ELR (cell line): ENCODE measurements at regions not wholly inside any gene's neighbourhood (a gene's known extent, or its start where the extent isn't known, plus 50 kb on each side); places are given as distances from the start of the nearest gene placed in this dataset.
"Not testable (repeated sequence)": the region's sequence is repeated elsewhere in the genome, so short reads cannot be mapped to it uniquely, and the experiment has no call there.

Experiments
- DNase-seq: peaks from one replicate; pipeline ENCODE4 v3.0.0-alpha.2; 2015; ENCODE audit warnings: low read depth

GRCh38 chr3:127046690-127047089, 63.8 kb downstream of the PLXNA1 start:
- not testable (repeated sequence) for DNase-seq

DNA sequence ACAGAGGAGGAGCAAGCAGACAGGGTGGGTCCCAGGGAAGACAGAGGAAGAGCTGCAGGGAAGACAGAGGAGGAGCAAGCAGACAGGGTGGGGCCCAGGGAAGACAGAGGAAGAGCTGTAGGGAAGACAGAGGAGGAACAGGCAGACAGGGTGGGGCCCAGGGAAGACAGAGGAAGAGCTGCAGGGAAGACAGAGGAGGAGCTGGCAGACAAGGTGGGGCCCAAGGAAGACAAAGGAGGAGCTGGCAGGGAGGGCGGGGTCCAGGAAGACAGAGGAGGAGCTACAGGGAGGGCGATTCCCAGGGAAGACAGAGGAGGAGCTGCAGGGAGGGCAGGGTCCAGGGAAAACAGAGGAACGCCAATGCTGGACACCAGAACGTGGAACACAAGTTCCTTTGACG, 66.5 kb downstream of the PLXNA1 start:
- peak; percentile 8 for DNase-seq

DNA sequence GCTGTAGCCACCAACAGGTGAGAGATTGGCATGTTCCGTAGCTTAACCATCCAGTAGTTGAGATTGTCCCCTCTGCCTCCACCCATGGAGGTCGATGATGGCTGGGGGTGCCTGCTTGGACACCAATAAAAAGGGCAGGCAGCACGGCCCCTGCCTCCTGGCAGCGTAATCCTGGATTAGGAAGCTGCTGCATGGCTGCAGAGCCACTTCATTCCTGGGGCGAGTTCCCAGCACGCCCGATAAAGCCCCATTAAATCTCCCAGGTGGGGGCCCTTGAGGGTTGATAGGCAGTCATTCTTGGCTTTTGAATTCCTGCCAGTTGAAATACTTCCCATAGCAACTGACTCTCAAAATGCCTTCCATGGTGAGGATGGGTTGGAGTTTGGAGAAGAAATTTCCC, 67.8 kb downstream of the PLXNA1 start:
- no peak for DNase-seq

DNA sequence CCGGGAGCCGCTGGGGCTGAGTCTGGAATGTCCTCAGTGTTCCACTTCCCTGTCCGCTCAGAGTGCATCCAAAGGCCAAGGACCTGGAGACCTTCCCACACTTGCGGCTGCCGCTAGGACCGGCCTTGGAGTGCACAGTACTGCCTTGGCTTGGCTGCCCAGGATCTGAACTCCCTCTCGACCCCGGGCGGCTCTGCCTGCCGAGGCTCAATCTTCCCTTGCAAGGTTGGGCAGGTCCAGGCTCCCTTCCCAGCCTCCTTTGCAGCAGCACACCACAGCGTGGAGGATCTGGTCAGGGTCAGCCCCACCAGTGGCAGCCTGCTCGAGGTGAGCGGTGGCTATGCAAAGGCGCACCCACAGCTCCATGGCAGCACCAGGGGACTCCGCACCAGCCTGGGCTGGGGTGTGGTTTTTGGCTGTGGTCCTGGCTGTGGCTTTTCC, 69.2 kb downstream of the PLXNA1 start:
- no peak for DNase-seq

DNA sequence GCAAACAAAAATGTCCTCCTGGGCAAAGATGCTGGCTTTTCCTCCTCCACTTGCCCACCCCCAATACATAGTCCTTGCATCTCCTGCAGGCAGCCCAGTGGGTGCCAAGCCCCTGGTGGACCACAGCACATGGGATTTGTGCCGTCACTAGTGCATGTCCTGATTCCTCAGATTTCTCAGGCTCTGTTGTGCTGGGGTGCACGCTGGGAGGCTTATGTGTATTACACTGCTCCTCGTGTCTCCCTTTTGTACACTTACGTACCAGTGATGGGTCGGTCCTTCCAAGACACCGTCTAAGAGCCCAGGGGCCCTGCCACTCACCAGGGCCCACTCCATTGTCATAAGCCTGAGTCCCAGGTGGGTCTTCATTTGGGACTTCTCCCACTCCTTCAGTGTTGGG, 70.1 kb downstream of the PLXNA1 start:
- DNase-seq: no peak

GRCh38 chr3:127053450-127053849, 70.5 kb downstream of the PLXNA1 start:
- DNase-seq: no peak

DNA sequence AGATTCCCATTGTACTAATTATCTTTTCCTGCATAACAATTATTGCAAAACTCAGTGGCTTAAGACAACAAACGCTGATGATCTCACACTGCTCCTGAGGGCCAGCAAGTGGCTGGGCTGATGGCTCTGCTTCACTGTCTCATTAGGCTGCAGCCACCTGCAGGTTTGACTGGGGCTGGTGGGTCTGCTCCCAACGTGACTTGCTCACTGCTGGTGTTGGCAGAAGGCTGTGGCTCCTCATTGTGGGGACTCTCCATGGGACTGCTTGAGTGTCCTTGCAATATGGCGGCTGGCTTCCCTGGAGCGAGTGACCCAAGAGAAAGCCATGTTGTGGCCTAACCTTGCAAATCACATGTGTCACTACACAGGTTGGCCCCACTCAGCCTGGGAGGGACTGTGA, 71.1 kb downstream of the PLXNA1 start:
- DNase-seq: no peak

GRCh38 chr3:127056281-127056680, 73.4 kb downstream of the PLXNA1 start:
- DNase-seq: no peak

GRCh38 chr3:127056976-127057375, 74.1 kb downstream of the PLXNA1 start:
- DNase-seq: no peak

- no peak for DNase-seq
Measured at GRCh38 chr3:127059072-127059471, 76.2 kb downstream of the PLXNA1 start.

- DNase-seq: no peak
Measured at GRCh38 chr3:127061641-127062040, 78.7 kb downstream of the PLXNA1 start.

- DNase-seq: no peak
Measured at GRCh38 chr3:127062926-127063325, 80.0 kb downstream of the PLXNA1 start.

- DNase-seq: no peak
Measured at GRCh38 chr3:127063916-127064315, 81.0 kb downstream of the PLXNA1 start.

DNA sequence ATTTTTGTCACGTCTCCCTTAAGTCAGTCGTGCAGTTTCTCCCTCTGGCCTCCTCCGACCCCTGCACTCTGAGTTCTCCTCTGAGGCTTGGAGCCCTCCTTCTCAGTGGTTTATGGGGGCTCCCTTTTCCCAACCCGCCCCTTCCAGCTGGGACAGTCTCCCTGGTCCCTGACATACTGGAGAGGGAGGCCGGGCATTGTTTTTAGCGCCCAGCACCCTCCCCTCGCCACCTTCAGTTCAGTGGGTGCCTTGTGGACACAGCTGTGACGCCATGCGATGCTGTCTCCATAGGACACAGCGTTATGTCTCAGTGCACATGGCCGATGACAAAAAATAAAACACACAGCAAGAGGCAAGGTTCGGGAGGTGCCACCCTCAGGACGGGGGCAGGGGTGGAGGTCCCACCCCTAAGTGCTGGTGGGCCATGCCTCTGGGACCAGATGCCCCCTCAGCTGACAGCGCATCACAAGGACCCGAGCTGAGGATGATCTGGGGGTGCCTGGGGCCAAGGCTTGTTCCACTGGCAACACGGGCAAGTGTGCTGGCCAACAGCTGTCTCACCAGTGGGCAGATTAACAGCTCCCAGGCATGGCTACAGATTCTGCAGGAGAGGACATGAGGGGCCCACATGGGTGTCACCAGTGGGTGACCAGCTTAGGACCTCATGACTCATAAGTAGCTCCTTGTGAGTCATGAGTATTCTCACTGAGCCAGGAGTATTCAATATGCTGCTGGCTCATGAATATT, 81.6 kb downstream of the PLXNA1 start:
- peak; percentile 69 for DNase-seq

DNA sequence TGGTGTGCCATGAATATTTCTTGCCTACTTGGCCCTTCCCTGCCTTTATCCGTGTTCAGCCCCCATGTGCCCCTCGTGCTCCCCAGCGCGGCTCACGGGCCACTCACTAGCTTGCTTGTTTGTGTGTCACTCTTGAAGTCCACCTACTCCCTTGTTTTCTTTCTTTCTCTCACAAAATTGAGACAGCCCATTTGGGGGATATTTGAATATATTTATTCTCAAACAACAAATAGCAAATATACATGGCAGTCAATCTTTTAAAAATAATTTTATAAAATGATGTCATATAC, 82.2 kb downstream of the PLXNA1 start:
- no peak for DNase-seq

- DNase-seq: no peak
Measured at GRCh38 chr3:127065561-127066290, 82.8 kb downstream of the PLXNA1 start.

DNA sequence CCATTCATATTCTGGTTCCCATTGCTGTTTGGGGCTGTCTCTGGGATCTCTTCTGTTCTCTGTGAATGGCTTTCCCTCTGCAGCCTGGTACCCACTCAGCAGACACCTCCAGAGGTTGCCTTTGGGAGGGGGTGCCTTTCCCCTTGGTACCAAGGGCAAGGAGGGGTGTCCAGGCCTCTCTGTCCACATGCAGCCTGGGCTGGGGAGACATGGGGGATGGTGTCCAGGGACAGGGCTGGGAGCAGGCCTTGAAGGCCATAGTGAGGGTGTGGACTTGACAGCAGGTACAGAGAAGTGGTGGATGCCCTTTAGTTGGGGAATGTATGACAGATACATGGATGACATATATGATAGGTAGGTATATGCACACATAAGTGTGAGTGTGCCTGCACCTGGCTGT, 83.7 kb downstream of the PLXNA1 start:
- DNase-seq: no peak

- no peak for DNase-seq
Measured at GRCh38 chr3:127067116-127067910, 84.4 kb downstream of the PLXNA1 start.

GRCh38 chr3:127068111-127068810, 85.3 kb downstream of the PLXNA1 start:
- no peak for DNase-seq

GRCh38 chr3:127068871-127069270, 86.0 kb downstream of the PLXNA1 start:
- no peak for DNase-seq

DNA sequence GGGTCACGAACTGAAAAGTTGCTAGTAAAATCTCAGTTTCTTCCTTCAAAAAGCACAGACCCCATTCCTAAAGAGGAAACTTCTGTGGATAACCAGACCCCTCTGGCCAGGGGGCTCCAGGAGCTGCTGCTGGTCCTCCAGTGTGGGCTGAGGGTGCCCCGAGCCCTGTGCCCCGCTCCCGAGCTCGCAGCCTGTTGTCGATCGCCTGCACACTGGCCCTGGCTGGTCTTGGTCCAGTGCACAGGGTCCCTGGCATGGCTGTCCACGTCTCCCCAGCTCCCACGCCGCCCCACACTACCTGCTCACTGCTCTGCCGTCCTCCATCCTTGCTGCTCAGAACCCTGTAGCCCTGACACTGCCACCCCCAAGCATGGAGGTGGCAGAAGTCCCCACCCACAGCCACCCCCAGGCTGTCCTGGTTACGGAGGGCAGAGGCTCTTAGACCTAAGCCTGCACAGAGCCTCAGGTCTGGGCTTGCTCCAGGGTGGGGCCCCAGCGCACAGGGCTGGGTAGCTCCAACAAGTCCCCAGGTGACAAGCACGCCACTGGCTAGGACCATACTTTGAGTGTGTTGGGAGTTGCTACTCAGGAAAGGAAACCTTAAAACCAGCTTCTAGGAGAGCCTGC, 87.0 kb downstream of the PLXNA1 start:
- no peak for DNase-seq

- DNase-seq: no peak
Measured at GRCh38 chr3:127070776-127071175, 87.9 kb downstream of the PLXNA1 start.
